ENCODE measurements at regions not wholly inside any gene's neighbourhood (a gene's known extent, or its start where the extent isn't known, plus 50 kb on each side); places are given as distances from the start of the nearest gene placed in this dataset.

- TF ChIP-seq CHD2 (IDR thresholded peaks at IDR 0.05; ENCODE audit: low read length) (no peak), NANOG (IDR thresholded peaks at IDR 0.05; ENCODE audit: insufficient read depth, low read depth, low read length, poor library complexity, severe bottlenecking) (no peak), POLR2A (IDR thresholded peaks at IDR 0.05; ENCODE audit: control extremely low read depth in 1 of 2, low read depth in 2 of 2, low read length in 2 of 2) (no peak)
Measured at GRCh38 chr5:15064396-15064795, 192.8 kb upstream of the ANKH start (continued).

Measured in H1 (cell line).